Glutamatergic neuron (in vitro differentiated cells): ENCODE measurements at regions not wholly inside any gene's neighbourhood (a gene's known extent, or its start where the extent isn't known, plus 50 kb on each side); places are given as distances from the start of the nearest gene placed in this dataset.
A peak's percentile ranks its signal among the peaks of the same experiment; 100 is the strongest.
"Not testable (repeated sequence)": the region's sequence is repeated elsewhere in the genome, so short reads cannot be mapped to it uniquely, and the experiment has no call there.

Experiments
- DNase-seq: peaks from one replicate; pipeline ENCODE4 v3.0.0; 2022
- H3K27ac Mint-ChIP-seq: one replicate; pipeline ENCODE4 v1.8.0; 2020; ENCODE audit warnings: mild to moderate bottlenecking, mixed read lengths, inconsistent platforms; ENCODE audit not compliant: unreplicated experiment
- H3K27me3 Mint-ChIP-seq: one replicate; pipeline ENCODE4 v1.8.0; 2020; ENCODE audit warnings: mild to moderate bottlenecking, moderate library complexity, mixed read lengths, inconsistent platforms; ENCODE audit not compliant: unreplicated experiment
- H3K36me3 Mint-ChIP-seq: one replicate; pipeline ENCODE4 v1.8.0; 2020; ENCODE audit warnings: mild to moderate bottlenecking, mixed read lengths, inconsistent platforms; ENCODE audit not compliant: unreplicated experiment
- H3K4me1 Mint-ChIP-seq: one replicate; pipeline ENCODE4 v1.8.0; 2020; ENCODE audit warnings: mild to moderate bottlenecking, low read depth, mixed read lengths, inconsistent platforms; ENCODE audit not compliant: unreplicated experiment
- H3K4me3 Mint-ChIP-seq: one replicate; pipeline ENCODE4 v1.8.0; 2020; ENCODE audit warnings: mild to moderate bottlenecking, mixed read lengths, inconsistent platforms; ENCODE audit not compliant: unreplicated experiment
- H3K9me3 Mint-ChIP-seq: one replicate; pipeline ENCODE4 v1.8.0; 2020; ENCODE audit warnings: mild to moderate bottlenecking, moderate library complexity, mixed read lengths, inconsistent platforms; ENCODE audit not compliant: unreplicated experiment
- TF ChIP-seq, protein P1 (sequence below): fragments of 200-600 bp; sonication (generic); IDR thresholded peaks from one replicate; pipeline ENCODE4 v1.5.0; 2021; ENCODE audit not compliant: partially characterized antibody, unreplicated experiment

DNA sequence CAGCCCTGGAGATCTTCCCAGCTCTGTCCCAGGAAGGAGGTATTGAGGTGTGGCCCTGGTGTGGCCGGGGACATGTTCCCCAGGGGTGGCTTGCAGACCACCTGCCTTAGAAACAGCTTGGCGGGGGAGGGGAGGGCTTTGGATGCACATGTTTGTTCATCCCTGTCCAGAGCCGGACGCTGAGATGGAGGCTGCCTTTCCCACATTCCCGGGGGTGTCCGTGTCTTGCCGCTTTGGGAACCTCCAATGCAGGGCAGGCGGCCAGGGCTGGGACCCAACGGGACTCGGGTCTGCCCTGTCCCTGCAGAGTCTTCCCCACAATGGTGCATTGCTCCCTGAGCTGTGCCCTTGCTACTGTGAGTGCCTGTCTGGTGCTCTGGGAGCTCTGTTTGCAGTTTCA lies 319.5 kb upstream of the SFSWAP start:
- peak; percentile 57 for DNase-seq
- H3K4me3 Mint-ChIP-seq = peak overlapping the region; percentile 21
- TF ChIP-seq, protein P1, sequence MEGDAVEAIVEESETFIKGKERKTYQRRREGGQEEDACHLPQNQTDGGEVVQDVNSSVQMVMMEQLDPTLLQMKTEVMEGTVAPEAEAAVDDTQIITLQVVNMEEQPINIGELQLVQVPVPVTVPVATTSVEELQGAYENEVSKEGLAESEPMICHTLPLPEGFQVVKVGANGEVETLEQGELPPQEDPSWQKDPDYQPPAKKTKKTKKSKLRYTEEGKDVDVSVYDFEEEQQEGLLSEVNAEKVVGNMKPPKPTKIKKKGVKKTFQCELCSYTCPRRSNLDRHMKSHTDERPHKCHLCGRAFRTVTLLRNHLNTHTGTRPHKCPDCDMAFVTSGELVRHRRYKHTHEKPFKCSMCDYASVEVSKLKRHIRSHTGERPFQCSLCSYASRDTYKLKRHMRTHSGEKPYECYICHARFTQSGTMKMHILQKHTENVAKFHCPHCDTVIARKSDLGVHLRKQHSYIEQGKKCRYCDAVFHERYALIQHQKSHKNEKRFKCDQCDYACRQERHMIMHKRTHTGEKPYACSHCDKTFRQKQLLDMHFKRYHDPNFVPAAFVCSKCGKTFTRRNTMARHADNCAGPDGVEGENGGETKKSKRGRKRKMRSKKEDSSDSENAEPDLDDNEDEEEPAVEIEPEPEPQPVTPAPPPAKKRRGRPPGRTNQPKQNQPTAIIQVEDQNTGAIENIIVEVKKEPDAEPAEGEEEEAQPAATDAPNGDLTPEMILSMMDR = no peak

DNA sequence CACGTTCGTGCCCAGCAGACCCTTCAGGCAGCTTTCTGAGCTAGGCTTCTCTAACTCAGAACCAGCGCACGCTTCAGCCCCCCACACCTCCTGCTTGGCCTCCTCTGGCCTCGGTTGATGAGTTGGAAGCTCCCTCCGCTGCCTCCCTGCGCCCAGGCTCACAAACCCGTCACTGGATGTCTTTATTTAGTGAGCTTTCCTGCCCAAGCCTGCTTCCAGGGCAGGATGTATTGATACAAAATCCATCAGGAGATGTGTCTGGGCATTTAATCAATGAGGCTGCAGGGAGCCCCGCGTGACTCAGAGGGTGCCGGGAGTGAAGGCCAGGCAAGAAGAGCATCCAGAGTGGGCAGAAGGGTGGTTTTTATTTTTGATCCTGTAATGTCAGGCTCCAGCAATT lies 316.1 kb upstream of the SFSWAP start:
- not testable (repeated sequence) for H3K27ac Mint-ChIP-seq, H3K4me3 Mint-ChIP-seq, DNase-seq, H3K4me1 Mint-ChIP-seq
- peaks cover 12% of the 10 kb centered on the region for H3K27me3 Mint-ChIP-seq
- H3K36me3 Mint-ChIP-seq = peaks cover 10% of the 10 kb centered on the region
- H3K9me3 Mint-ChIP-seq = peaks cover 26% of the 10 kb centered on the region

More for the DNA sequence above, 319.5 kb upstream of the SFSWAP start:
- Mint-ChIP-seq H3K9me3 (peaks cover 13% of the 10 kb centered on the region), H3K27me3 (peaks cover 8% of the 10 kb centered on the region), H3K36me3 (peaks cover 5% of the 10 kb centered on the region), H3K4me1 (peaks cover 11% of the 10 kb centered on the region), H3K27ac (no peak overlapping the region)

GRCh38 chr12:131395209-131395684 lies 315.6 kb upstream of the SFSWAP start:
- not testable (repeated sequence) for H3K27me3 Mint-ChIP-seq, H3K4me1 Mint-ChIP-seq, H3K36me3 Mint-ChIP-seq, H3K4me3 Mint-ChIP-seq, H3K27ac Mint-ChIP-seq, DNase-seq
- peaks cover 24% of the 10 kb centered on the region for H3K9me3 Mint-ChIP-seq

DNA sequence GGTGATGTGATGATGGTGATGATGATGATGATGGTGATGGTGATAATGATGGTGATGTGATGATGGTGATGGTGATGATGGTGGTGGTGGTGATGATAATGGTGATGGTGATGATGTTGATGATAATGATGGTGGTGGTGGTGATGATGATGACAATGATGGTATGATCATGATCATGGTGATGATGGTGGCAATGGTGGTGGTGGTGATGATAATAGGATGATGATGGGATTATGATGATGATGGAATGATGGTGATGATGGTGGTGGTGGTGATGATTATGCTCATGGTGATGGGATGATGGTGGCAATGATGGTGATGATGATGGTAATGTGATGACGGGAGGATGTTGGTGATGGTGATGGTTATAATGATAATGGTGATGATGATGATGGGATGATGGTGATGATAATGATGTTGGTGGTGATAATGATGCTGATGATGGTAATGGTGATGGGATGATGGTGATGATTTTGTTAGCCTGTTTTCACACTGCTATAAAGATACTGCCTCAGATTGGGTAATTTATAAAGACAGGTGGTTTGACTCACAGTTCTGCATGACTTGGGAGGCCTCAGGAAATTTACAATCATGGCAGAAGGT lies 314.8 kb upstream of the SFSWAP start:
- Mint-ChIP-seq H3K4me1 (no peaks in the 10 kb centered on the region), H3K27me3 (peaks cover 5% of the 10 kb centered on the region), H3K36me3 (peaks cover 5% of the 10 kb centered on the region), H3K27ac (no peak overlapping the region), H3K9me3 (peaks cover 20% of the 10 kb centered on the region), H3K4me3 (no peak overlapping the region)
- TF ChIP-seq, protein P1 = no peak
- no peak for DNase-seq

- Mint-ChIP-seq H3K27me3 (peaks cover 5% of the 10 kb centered on the region), H3K4me3 (no peak overlapping the region), H3K27ac (no peak overlapping the region), H3K36me3 (peaks cover 5% of the 10 kb centered on the region), H3K4me1 (no peaks in the 10 kb centered on the region), H3K9me3 (peaks cover 20% of the 10 kb centered on the region)
- no peak for DNase-seq
- TF ChIP-seq, protein P1 = no peak
Observed at GRCh38 chr12:131397493-131398181, 313.3 kb upstream of the SFSWAP start.

GRCh38 chr12:131399000-131399399 lies 311.9 kb upstream of the SFSWAP start:
- no peak overlapping the region for H3K27ac Mint-ChIP-seq
- peaks cover 5% of the 10 kb centered on the region for H3K36me3 Mint-ChIP-seq
- no peak overlapping the region for H3K4me3 Mint-ChIP-seq
- peaks cover 17% of the 10 kb centered on the region for H3K9me3 Mint-ChIP-seq
- H3K27me3 Mint-ChIP-seq = peaks cover 5% of the 10 kb centered on the region
- DNase-seq = no peak
- TF ChIP-seq, protein P1 = no peak
- H3K4me1 Mint-ChIP-seq = no peaks in the 10 kb centered on the region

DNA sequence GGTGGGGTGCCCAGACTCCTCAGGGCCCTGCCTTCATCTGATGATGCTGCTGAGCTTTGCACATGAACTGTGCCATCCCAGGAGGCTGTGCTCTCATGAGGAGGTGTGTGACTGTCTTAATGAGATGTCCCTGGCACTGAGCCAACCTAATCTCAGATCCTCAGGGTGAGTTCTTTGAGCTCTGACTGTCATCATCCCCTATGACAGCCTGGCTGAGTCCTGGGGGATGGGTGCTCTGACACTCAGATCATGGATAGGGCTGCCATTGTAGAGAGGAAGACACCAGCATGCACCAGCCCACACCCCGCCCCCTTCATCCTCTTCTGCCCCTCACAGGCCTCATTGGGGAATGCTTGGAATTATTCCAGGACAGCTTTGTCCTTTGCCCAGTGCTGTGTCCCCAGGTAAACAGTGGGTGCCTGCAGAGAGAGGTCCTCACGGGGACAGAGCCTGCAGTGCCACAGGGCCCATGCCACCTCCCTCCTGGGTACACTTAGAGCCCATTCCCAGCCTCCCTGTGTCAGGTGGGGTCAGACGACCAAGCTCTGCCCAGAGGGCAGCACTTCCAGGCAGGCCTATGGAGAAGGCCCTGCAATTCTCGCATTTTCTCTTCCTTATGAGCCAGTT lies 310.1 kb upstream of the SFSWAP start:
- not testable (repeated sequence) for H3K27me3 Mint-ChIP-seq, DNase-seq, H3K4me3 Mint-ChIP-seq, H3K27ac Mint-ChIP-seq, H3K4me1 Mint-ChIP-seq, H3K36me3 Mint-ChIP-seq
- peaks cover 14% of the 10 kb centered on the region for H3K9me3 Mint-ChIP-seq

GRCh38 chr12:131401907-131402633 lies 308.8 kb upstream of the SFSWAP start:
- not testable (repeated sequence) for H3K36me3 Mint-ChIP-seq, DNase-seq, H3K4me3 Mint-ChIP-seq, H3K27ac Mint-ChIP-seq, H3K4me1 Mint-ChIP-seq, H3K27me3 Mint-ChIP-seq
- peaks cover 10% of the 10 kb centered on the region for H3K9me3 Mint-ChIP-seq
